Lung (tissue), 11 donors: ENCODE measurements at regions not wholly inside any gene's neighbourhood (a gene's known extent, or its start where the extent isn't known, plus 50 kb on each side); places are given as distances from the start of the nearest gene placed in this dataset.

ENCODE experiments used
- ATAC-seq: fragments of 200-7000 bp; cut with Tn5 transposase; one replicate; pipeline ENCODE4 v1.9.1; 2020; ENCODE audit warnings: moderate number of reproducible peaks; ENCODE audit not compliant: insufficient read depth, low FRiP score
- DNase-seq, 3 donors: peaks; one replicate each; pipeline ENCODE4 v3.0.0-alpha.2; 2013 to 2017
- H3K27ac ChIP-seq, 2 donors: one replicate each; pipeline ENCODE4 v1.5.1; 2013; ENCODE audit warnings: mild to moderate bottlenecking in 2 of 2, moderate library complexity in 2 of 2, control low read depth in 1 of 2, inconsistent platforms in 1 of 2, low read depth in 1 of 2, low read length in 1 of 2
- H3K27me3 ChIP-seq, 3 donors: one replicate each; pipeline ENCODE4 v1.5.1; 2013; ENCODE audit warnings: low read length in 2 of 3; ENCODE audit not compliant: control insufficient read depth in 3 of 3, insufficient read depth in 3 of 3
- H3K36me3 ChIP-seq, 4 donors: one replicate each; pipeline ENCODE4 v1.5.1; 2013; ENCODE audit warnings: low read length in 4 of 4, mild to moderate bottlenecking in 1 of 4, moderate library complexity in 1 of 4; ENCODE audit not compliant: control insufficient read depth in 4 of 4, insufficient read depth in 4 of 4
- H3K4me1 ChIP-seq, 5 donors: one replicate each; pipeline ENCODE4 v1.5.1; 2013; ENCODE audit warnings: low read length in 5 of 5, mild to moderate bottlenecking in 2 of 5, moderate library complexity in 1 of 5; ENCODE audit not compliant: control insufficient read depth in 5 of 5, insufficient read depth in 5 of 5
- H3K4me3 ChIP-seq: one replicate; pipeline ENCODE4 v1.5.1; 2013; ENCODE audit warnings: mild to moderate bottlenecking, control low read depth, moderate library complexity
- H3K9ac ChIP-seq, 2 donors: one replicate each; pipeline ENCODE4 v1.5.1; 2013; ENCODE audit warnings: low read length in 2 of 2, control low read depth in 1 of 2; ENCODE audit not compliant: insufficient read depth in 1 of 2
- H3K9me3 ChIP-seq, 4 donors: one replicate each; pipeline ENCODE4 v1.5.1; 2013; ENCODE audit warnings: low read length in 3 of 4, mild to moderate bottlenecking in 1 of 4, moderate library complexity in 1 of 4; ENCODE audit not compliant: control insufficient read depth in 4 of 4, insufficient read depth in 3 of 4
- CTCF ChIP-seq: IDR thresholded peaks from 2 replicates; pipeline ENCODE4 v1.5.1; 2012; ENCODE audit warnings: mild to moderate bottlenecking; ENCODE audit errors: control extremely low read depth, extremely low read depth
- WGBS, 2 donors: extraction: QIAGEN DNeasy Blood & Tissue Kit; methylation state at CpG; one replicate each; pipeline ENCODE4 v1.1.7; 2013; 5-methylcytosine and 5-hydroxymethylcytosine counted together
- donor health status: control.
- donor health status: control.
- donor health status: Bipolar disorder and iron deficiency.
- donor health status: healthy.
- donor health status: DM: yes; HTN: yes; CAD: no.

- H3K4me3 ChIP-seq, result no peak overlapping the region
- H3K4me1 ChIP-seq, result peaks cover 0 to 7% (median 6%) of the 10 kb centered on the region in 5 donors
- peaks cover 0 to 4% (median 0%) of the 10 kb centered on the region in 4 donors for H3K9me3 ChIP-seq
- 67 to 68% methylated on average over 4 of the region's 4 CpGs for WGBS, 2 donors
- peaks cover 3 to 82% (median 71%) of the 10 kb centered on the region in 3 donors for H3K27me3 ChIP-seq
- no peak overlapping the region for H3K27ac ChIP-seq
- H3K36me3 ChIP-seq, result no peaks in the 10 kb centered on the region
- no peak overlapping the region for H3K9ac ChIP-seq
- TF ChIP-seq CTCF, result no peak
- DNase-seq, result peak in 1 of 3 donors; percentile 1
- no peak for ATAC-seq
These were observed 224.1 kb downstream of the MEF2C start for GRCh38 chr5:88658886-88659285.

- WGBS, 2 donors, result 77 to 87% methylated on average over 5 of the region's 5 CpGs
- Histone ChIP-seq H3K27me3 (peaks cover 0 to 74% (median 64%) of the 10 kb centered on the region in 3 donors), H3K4me3 (no peak overlapping the region), H3K36me3 (no peaks in the 10 kb centered on the region), H3K4me1 (peaks cover 0 to 7% (median 6%) of the 10 kb centered on the region in 5 donors), H3K9ac (no peak overlapping the region), H3K9me3 (peaks cover 0 to 4% (median 0%) of the 10 kb centered on the region in 4 donors), H3K27ac (no peak overlapping the region)
- ATAC-seq, result no peak
- no peak for TF ChIP-seq CTCF
- no peak for DNase-seq
These were observed 224.8 kb downstream of the MEF2C start for GRCh38 chr5:88657906-88658775.

GRCh38 chr5:88657136-88657535 is 225.8 kb downstream of the MEF2C start:
- ATAC-seq (no peak), DNase-seq (no peak)
- H3K4me1 ChIP-seq, result peaks cover 0 to 7% (median 6%) of the 10 kb centered on the region in 5 donors
- WGBS, 2 donors, result 35 to 71% methylated on average over 1 of the region's 1 CpG
- TF ChIP-seq CTCF, result no peak
- H3K27me3 ChIP-seq, result peaks cover 0 to 65% (median 54%) of the 10 kb centered on the region in 3 donors
- no peaks in the 10 kb centered on the region for H3K36me3 ChIP-seq
- H3K9me3 ChIP-seq, result peaks cover 0 to 4% (median 0%) of the 10 kb centered on the region in 4 donors
- H3K9ac ChIP-seq, result no peak overlapping the region
- no peak overlapping the region for H3K4me3 ChIP-seq
- no peak overlapping the region for H3K27ac ChIP-seq
